Astrocyte of the spinal cord (primary cell): ENCODE measurements at regions not wholly inside any gene's neighbourhood (a gene's known extent, or its start where the extent isn't known, plus 50 kb on each side); places are given as distances from the start of the nearest gene placed in this dataset.

Source experiments
- DNase-seq: peaks from one replicate; pipeline ENCODE4 v3.0.0; 2011; ENCODE audit warnings: low read depth, low spot score
- H3K4me3 ChIP-seq: 2 replicates; pipeline ENCODE4 v1.5.1; 2011; ENCODE audit warnings: low read depth, mild to moderate bottlenecking, low read length, moderate library complexity
- in situ Hi-C: cut with HindIII; loops from 2 replicates; pipeline ENCODE4 v1.10.0; 2017; ENCODE audit warnings: low sequenced_read_pairs
- TF ChIP-seq, protein P1 (sequence below): IDR thresholded peaks from 2 replicates; pipeline ENCODE4 v1.5.1; 2012; ENCODE audit warnings: low read depth, mild to moderate bottlenecking, low read length, inconsistent platforms

DNA sequence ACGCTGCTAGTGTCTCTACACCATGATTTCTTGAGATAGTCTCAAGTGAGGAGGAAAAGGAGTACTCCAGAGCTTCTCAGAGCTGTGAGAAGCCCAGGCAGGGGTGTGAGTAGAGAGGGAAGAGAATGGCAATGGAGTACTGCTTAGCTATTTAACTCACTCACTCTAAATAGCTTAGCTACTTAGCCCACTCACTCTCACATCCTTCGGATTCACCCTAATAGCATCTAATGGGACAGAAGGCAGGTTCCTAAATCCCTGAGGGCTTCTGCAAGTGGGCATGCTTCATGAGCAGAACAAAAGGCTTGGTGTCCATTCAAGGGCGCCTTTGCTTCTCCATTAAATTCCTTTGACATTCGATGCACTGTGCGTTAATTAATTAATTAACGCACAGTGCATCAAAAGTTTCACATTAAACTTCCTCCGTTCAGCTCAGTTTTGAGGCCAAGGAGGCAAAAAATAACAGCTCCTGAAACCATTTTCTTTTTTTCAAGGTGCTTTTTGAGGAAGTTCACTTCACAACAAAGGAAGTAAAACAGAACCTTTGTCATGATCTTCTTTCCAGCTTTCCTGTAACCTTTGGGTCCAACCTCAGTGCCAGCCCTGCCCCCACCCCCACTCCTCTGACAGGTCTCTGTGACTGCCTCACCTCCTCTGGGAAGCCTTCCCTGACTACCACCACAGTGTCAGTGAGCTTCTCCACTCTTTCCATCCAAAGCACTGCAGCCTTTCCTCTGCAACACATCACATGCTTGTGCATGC is 294.0 kb downstream of the SEC61B start:
- no peak for DNase-seq
- in situ Hi-C loops: no loop called here
- TF ChIP-seq, protein P1, sequence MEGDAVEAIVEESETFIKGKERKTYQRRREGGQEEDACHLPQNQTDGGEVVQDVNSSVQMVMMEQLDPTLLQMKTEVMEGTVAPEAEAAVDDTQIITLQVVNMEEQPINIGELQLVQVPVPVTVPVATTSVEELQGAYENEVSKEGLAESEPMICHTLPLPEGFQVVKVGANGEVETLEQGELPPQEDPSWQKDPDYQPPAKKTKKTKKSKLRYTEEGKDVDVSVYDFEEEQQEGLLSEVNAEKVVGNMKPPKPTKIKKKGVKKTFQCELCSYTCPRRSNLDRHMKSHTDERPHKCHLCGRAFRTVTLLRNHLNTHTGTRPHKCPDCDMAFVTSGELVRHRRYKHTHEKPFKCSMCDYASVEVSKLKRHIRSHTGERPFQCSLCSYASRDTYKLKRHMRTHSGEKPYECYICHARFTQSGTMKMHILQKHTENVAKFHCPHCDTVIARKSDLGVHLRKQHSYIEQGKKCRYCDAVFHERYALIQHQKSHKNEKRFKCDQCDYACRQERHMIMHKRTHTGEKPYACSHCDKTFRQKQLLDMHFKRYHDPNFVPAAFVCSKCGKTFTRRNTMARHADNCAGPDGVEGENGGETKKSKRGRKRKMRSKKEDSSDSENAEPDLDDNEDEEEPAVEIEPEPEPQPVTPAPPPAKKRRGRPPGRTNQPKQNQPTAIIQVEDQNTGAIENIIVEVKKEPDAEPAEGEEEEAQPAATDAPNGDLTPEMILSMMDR: no peak
- H3K4me3 ChIP-seq: no peak overlapping the region

DNA sequence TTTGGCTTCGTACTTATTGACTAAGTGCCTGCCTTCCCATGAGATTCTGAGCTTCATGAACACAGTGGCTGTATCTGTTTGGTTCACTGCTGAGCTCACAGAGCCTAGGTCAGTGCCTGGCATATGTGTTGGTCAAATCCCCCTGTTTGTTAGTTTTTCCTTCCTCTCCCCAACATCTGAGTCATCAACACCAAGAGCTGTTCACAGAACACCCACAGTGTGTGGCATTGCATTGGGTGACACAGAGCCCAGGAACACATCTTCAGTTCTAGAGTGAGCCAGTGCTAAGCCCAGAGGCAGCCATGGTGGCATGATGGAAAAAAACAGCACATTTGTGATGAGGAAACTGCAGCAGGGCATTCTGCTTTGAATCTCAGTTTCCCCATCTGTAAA is 294.6 kb downstream of the SEC61B start:
- DNase-seq: no peak
- TF ChIP-seq, protein P1: no peak
- H3K4me3 ChIP-seq: no peak overlapping the region
- in situ Hi-C loops: no loop called here

DNA sequence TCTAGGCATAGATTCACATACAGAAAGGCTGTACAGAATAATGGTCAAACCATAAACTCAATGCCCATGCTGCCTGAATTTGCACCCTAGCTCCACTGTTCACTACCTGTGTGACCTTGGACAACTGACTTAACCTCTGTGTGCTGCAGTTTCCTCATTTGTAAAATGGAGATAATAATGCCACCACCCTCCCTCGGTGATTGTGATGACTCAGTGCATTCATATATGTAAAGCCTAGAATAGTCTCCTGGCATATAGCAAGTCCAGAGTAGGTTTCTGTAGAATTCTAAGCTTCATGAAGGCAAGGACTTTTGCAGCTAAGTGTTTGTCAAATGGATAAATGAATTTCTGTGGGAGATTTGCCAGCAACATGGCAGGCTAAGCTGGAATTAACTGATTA is 297.8 kb upstream of the NR4A3 start:
- no peak overlapping the region for H3K4me3 ChIP-seq
- no peak for DNase-seq
- in situ Hi-C loops: no loop called here
- TF ChIP-seq, protein P1: no peak

DNA sequence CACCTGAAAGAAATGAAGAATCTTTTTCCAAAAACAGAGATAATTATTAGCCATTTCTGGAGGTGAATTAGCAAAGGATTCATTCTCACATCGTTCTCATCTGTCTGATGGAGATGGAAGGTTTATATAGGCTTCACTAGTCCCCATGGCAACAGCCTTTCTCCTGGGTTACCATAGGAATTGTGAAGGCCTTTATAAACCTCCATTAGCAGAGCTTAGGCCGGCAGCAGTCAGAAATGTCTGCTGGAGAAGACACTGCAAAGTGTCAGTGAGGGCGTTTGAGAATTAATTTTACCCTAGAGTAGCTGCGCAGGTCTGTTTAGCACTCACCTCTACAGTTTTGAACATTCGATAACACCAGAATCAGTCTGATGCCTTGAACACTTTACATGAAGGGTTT is 290.4 kb upstream of the NR4A3 start:
- TF ChIP-seq, protein P1: no peak
- no peak for DNase-seq
- in situ Hi-C loops: no loop called here
- H3K4me3 ChIP-seq: no peak overlapping the region

DNA sequence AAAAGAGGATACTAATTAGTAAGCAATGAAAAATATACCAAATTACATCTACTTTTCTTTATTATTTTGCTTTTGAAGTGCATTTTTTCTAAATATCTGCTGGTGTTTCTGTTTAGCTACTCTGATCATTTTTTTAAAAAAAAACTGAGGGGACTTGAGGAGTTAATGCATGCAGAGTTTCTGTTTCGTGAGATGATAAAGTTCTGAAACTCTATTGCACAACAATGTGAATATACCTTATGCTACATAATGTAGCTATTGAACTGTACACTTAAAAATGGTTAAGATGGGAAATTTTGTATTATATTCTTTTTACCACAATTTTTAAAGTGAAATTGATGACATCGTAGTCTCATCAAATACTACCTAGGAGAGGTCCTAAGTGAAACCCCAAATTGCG is 288.3 kb upstream of the NR4A3 start:
- no peak overlapping the region for H3K4me3 ChIP-seq
- in situ Hi-C loops: no loop called here
- no peak for DNase-seq
- TF ChIP-seq, protein P1: no peak

DNA sequence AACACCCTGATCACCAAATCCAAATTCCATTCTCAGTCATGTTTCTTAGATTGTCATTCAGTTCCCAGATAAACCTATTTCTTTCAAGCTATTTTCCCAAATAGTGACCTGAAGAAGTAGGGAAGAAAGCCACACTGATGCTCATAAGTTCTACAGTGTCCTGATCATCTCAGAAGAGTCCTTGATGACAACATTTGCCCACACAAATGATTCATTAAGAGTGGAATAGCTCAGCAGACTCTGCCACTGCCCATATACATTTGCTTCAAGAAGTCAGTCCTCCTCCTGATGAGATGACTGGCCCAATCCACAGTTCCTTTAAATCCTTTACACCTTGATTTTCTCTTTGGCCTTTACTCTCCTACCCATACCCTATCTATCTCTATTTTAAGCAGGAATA is 283.7 kb upstream of the NR4A3 start:
- in situ Hi-C loops: no loop called here
- no peak for DNase-seq

More for the DNA sequence above, 283.7 kb upstream of the NR4A3 start:
- TF ChIP-seq, protein P1: no peak
- no peak overlapping the region for H3K4me3 ChIP-seq
